ENCODE measurements at regions not wholly inside any gene's neighbourhood (a gene's known extent, or its start where the extent isn't known, plus 50 kb on each side); places are given as distances from the start of the nearest gene placed in this dataset.

DNA sequence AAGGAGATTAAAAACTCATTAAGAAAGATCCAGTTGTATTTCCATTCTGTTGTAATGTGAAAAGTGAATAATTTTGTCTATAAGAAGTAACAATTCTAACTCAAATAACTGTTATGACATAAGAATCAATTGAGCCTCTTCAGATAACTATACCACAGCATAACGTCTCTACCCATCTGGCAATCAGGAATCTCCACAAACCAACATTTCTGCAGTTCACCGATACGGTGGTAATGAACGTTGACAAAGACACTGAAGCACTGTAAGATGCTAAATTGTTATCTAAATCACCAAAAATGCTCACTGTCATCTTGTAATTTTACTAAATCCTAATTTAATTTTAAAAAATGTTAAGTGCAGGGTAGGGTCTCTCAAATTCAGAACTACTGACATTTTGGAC lies 130.9 kb upstream of the USP15 start:
- no peak for DNase-seq (ENCODE audit: extremely low spot score)
- ChIA-PET POLR2A (no interaction called here), CTCF (no interaction called here)
- no peak for TF ChIP-seq ARNT (IDR thresholded peaks at IDR 0.05)
- TF ChIP-seq ELF4 (IDR thresholded peaks at IDR 0.05): no peak
- no peak for TF ChIP-seq FOXM1 (IDR thresholded peaks at IDR 0.05; ENCODE audit: borderline replicate concordance)
- TF ChIP-seq SP1 (IDR thresholded peaks at IDR 0.05): no peak

DNA sequence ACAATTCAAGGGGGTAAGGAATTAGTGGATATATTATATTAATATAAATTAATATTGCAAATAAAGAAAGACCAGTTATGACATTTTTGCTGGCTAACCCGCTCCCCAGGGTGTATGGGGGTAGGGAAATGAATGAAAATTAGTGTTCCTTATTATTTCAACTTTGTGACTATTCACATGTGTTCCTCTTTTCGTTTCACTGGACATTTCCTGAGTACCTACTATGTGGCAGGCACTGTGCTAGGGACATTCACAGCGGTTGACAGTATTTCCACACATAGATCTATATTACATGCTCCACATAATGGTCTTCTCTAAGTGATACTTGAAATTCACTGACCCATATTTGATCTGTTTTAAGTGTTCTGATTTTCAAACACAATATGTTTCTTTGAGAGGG lies 129.8 kb upstream of the USP15 start:
- ChIA-PET CTCF (no interaction called here), POLR2A (no interaction called here)
- no peak for DNase-seq (ENCODE audit: extremely low spot score)
- no peak for TF ChIP-seq ELF4 (IDR thresholded peaks at IDR 0.05)
- no peak for TF ChIP-seq FOXK2 (IDR thresholded peaks at IDR 0.05)
- TF ChIP-seq NFRKB (IDR thresholded peaks at IDR 0.05): no peak
- TF ChIP-seq, protein P1, sequence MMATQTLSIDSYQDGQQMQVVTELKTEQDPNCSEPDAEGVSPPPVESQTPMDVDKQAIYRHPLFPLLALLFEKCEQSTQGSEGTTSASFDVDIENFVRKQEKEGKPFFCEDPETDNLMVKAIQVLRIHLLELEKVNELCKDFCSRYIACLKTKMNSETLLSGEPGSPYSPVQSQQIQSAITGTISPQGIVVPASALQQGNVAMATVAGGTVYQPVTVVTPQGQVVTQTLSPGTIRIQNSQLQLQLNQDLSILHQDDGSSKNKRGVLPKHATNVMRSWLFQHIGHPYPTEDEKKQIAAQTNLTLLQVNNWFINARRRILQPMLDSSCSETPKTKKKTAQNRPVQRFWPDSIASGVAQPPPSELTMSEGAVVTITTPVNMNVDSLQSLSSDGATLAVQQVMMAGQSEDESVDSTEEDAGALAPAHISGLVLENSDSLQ (IDR thresholded peaks at IDR 0.05): no peak
- no peak for TF ChIP-seq HDGF (IDR thresholded peaks at IDR 0.05; ENCODE audit: borderline replicate concordance)
- TF ChIP-seq ARNT (IDR thresholded peaks at IDR 0.05): no peak
- TF ChIP-seq FOXA1 (IDR thresholded peaks at IDR 0.05): no peak
- no peak for TF ChIP-seq BHLHE40 (IDR thresholded peaks at IDR 0.05; ENCODE audit: borderline replicate concordance)
- no peak for TF ChIP-seq FOXM1 (IDR thresholded peaks at IDR 0.05; ENCODE audit: borderline replicate concordance)
- TF ChIP-seq TARDBP (IDR thresholded peaks at IDR 0.05): no peak

DNA sequence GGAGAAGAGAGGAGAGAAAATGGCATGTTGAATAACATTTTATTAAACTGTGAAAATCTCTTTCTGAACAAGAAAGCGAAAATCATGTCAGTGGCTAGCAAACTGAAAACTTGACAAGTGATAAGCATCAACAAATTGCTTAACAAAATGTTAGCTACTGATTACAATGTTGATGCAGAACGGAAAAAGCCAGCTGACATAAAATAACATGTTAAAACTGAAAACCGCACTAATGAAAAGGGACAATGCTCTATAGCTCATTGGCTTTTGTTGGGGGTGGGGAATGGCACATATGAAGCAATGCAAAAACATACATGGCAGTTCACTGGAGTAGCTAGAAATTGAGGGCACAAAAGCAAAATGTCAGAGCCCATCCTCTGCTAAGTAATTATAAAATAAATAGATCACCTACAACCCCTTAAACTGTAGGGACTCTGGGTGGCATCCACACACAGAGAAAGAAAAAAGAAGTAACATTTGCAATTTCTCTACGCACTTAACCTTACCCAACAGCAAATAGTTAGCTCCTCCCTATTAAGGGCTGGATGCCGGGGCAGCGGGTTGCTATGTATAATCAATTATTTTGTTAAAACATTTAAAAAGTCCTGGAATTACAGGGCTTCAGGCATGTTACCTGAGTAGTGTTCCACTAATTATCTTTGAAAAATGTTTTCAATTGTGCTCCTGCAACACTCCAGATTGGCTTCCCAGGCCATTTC lies 129.2 kb upstream of the USP15 start:
- no peak for DNase-seq (ENCODE audit: extremely low spot score)
- ChIA-PET POLR2A (no interaction called here), CTCF (no interaction called here)
- no peak for TF ChIP-seq LEF1 (IDR thresholded peaks at IDR 0.05; ENCODE audit: borderline replicate concordance)
- TF ChIP-seq HDGF (IDR thresholded peaks at IDR 0.05; ENCODE audit: borderline replicate concordance): no peak
- no peak for TF ChIP-seq ELF4 (IDR thresholded peaks at IDR 0.05)
- TF ChIP-seq BHLHE40 (IDR thresholded peaks at IDR 0.05; ENCODE audit: borderline replicate concordance): no peak
- TF ChIP-seq TARDBP (IDR thresholded peaks at IDR 0.05): no peak
- TF ChIP-seq L3MBTL2 (conservative IDR thresholded peaks at IDR 0.05): no peak
- TF ChIP-seq, protein P1 (IDR thresholded peaks at IDR 0.05): no peak
- TF ChIP-seq FOXM1 (IDR thresholded peaks at IDR 0.05; ENCODE audit: borderline replicate concordance): no peak

DNA sequence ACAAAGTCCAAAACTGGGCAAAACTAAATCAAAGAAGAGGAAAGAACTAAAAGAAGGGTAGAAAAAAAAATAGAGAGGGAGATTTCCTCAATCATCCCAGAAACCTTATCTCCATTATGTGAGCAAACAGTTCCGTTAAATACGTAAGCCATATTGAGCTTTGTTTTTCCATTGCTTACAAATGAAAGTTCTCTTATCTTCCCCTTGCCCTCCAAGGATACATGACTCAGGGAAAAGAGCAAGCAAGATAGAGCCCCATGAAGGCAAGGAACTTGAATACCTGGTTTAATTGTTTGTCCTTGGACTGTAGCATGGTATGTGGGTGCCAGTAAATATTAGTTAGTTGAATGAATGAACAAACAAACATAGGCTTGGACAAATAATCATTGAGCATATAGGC lies 126.8 kb upstream of the USP15 start:
- POLR2A ChIA-PET: no interaction called here
- no peak for TF ChIP-seq BHLHE40 (IDR thresholded peaks at IDR 0.05; ENCODE audit: borderline replicate concordance)
- no peak for TF ChIP-seq HDGF (IDR thresholded peaks at IDR 0.05; ENCODE audit: borderline replicate concordance)
- TF ChIP-seq ARNT (IDR thresholded peaks at IDR 0.05): no peak
- no peak for TF ChIP-seq NFRKB (IDR thresholded peaks at IDR 0.05)
- no peak for TF ChIP-seq FOXA1 (IDR thresholded peaks at IDR 0.05)
- TF ChIP-seq LEF1 (IDR thresholded peaks at IDR 0.05; ENCODE audit: borderline replicate concordance): no peak
- no peak for TF ChIP-seq CTBP1 (IDR thresholded peaks at IDR 0.05; ENCODE audit: borderline replicate concordance)
- no peak for TF ChIP-seq ELF4 (IDR thresholded peaks at IDR 0.05)
- CTCF ChIA-PET: no interaction called here
- no peak for DNase-seq (ENCODE audit: extremely low spot score)

DNA sequence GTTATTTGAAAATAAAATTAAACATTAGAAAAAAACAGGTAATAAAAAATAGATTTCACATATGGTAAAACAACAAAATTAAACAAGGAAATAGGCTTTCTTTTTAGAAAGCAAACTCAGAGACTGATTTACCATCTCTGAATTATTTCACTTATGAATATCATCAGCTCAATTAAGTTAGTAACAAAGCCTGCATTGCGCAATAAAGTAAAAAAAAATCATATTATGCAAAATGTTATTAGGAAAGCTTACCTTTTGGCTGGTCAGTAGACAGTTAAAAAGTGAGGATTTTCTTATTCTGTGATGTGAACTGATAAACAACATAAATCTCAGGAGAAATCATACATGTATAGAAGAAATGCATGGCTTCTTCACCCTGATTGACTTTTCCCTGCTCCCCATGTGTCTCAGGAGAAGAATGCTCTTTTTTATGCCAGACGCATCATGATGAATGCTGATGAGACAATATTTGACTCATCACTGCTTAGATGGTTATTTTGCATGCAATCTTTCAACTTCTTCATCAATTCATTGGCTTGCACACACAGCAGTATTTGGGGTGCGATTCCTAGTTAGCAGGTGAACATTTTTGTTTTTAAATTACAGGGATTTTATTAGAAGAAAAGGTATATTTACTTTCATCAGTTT lies 124.5 kb upstream of the USP15 start:
- DNase-seq (ENCODE audit: extremely low spot score): no peak
- ChIA-PET POLR2A (no interaction called here), CTCF (no interaction called here)
- TF ChIP-seq, protein P1 (IDR thresholded peaks at IDR 0.05): no peak
- TF ChIP-seq HDGF (IDR thresholded peaks at IDR 0.05; ENCODE audit: borderline replicate concordance) (no peak), CTBP1 (IDR thresholded peaks at IDR 0.05; ENCODE audit: borderline replicate concordance) (no peak), SUZ12 (IDR thresholded peaks at IDR 0.05) (no peak), ARNT (IDR thresholded peaks at IDR 0.05) (no peak), FOXM1 (IDR thresholded peaks at IDR 0.05; ENCODE audit: borderline replicate concordance) (no peak), TARDBP (IDR thresholded peaks at IDR 0.05) (no peak), ELF4 (IDR thresholded peaks at IDR 0.05) (no peak), BHLHE40 (IDR thresholded peaks at IDR 0.05; ENCODE audit: borderline replicate concordance) (no peak), NFRKB (IDR thresholded peaks at IDR 0.05) (no peak)

DNA sequence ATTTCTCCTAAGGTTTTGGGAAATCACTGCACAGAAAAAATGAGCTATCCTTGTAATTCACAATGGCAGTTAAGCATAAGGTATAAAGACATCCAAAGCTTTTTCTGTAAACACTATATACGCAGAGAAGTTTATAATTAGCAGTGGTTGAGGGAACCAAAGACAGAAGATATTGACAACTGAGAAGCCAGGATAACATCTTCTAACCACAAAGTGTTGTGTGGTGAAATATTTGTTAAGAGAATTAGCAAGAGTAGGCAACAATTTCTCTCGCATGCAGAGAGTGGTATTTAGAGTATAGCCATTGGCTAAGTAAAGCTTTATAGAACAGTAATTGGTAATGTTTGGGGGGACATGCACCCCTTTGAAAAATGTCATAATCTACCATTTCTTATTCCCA lies 123.7 kb upstream of the USP15 start:
- no peak for DNase-seq (ENCODE audit: extremely low spot score)
- CTCF ChIA-PET: no interaction called here
- POLR2A ChIA-PET: no interaction called here
- TF ChIP-seq FOXK2 (IDR thresholded peaks at IDR 0.05) (no peak), SUZ12 (IDR thresholded peaks at IDR 0.05) (no peak), HDGF (IDR thresholded peaks at IDR 0.05; ENCODE audit: borderline replicate concordance) (no peak), ARNT (IDR thresholded peaks at IDR 0.05) (no peak), L3MBTL2 (conservative IDR thresholded peaks at IDR 0.05) (no peak), BHLHE40 (IDR thresholded peaks at IDR 0.05; ENCODE audit: borderline replicate concordance) (no peak), CTBP1 (IDR thresholded peaks at IDR 0.05; ENCODE audit: borderline replicate concordance) (no peak)
- TF ChIP-seq, protein P1 (IDR thresholded peaks at IDR 0.05): no peak

Measured in HEK293T (cell line).